Spleen (tissue), 7 donors: ENCODE measurements at regions not wholly inside any gene's neighbourhood (a gene's known extent, or its start where the extent isn't known, plus 50 kb on each side); places are given as distances from the start of the nearest gene placed in this dataset.

Experiments
- CTCF ChIP-seq, 11 experiments: fragments of 200-600 bp in 7 of 11; fragments of 450-650 bp in 4 of 11; sonication (generic) in 4 of 11; IDR thresholded peaks in 8 of 11; conservative IDR thresholded peaks in 3 of 11; 1 replicate in 7 of 11; 2 replicates in 4 of 11; pipeline versions ENCODE4 v1.4.0 to v1.8.0; 2016 to 2021; ENCODE audit warnings: antibody characterized with exemption in 11 of 11, inconsistent platforms in 4 of 11, mild to moderate bottlenecking in 1 of 11
- POLR2A ChIP-seq, 3 donors: fragments of 450-650 bp; IDR thresholded peaks; one replicate each; pipeline ENCODE4 v1.5.1; 2017; ENCODE audit warnings: antibody characterized with exemption in 3 of 3, mild to moderate bottlenecking in 1 of 3
- donor health status: DM: no; HTN: no; CAD: no; lungs with moderate emphysema.
- donor health status: DM: no; HTN: no; CAD: no.
- donor health status: DM: no; HTN: no; CAD: no.

DNA sequence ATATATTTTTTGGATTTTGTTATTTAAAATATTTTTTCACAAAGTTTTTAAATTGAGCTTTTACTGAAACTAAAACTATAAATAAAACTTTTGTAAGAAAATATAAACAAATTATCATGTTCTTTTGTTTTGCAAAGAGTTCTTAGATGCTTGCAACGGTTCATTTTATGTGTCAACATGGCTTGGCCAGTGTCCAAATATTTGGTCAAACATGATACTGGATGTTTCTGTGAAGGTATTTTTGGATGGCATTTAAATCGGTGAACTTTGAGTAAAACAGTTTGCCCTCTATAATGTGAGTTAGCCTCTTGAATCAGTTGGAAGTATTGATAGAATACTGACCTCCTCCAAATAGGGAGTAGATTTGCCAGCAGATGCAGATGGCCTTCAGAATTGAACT lies 612.6 kb upstream of the NECTIN3 start:
- TF ChIP-seq CTCF (IDR thresholded peaks at IDR 0.05 in 8 of 11, conservative IDR thresholded peaks at IDR 0.05 in 3 of 11) (no peak), POLR2A (IDR thresholded peaks at IDR 0.05) (no peak)
